SH-SY5Y (cell line): ENCODE measurements at regions not wholly inside any gene's neighbourhood (a gene's known extent, or its start where the extent isn't known, plus 50 kb on each side); places are given as distances from the start of the nearest gene placed in this dataset.

Experiments
- GATA2 ChIP-seq: IDR thresholded peaks from 2 replicates; pipeline ENCODE4 v1.6.1; 2011; ENCODE audit warnings: mild to moderate bottlenecking, low read depth, low read length
- GATA3 ChIP-seq: IDR thresholded peaks from 2 replicates; pipeline ENCODE4 v1.6.1; 2011; ENCODE audit warnings: low read depth, mild to moderate bottlenecking, low read length, moderate library complexity

- TF ChIP-seq GATA3 = no peak
- TF ChIP-seq GATA2 = peak; percentile 32; the same call in 1 of the 2 replicates
Measured at GRCh38 chr1:14507262-14507661, 91.2 kb upstream of the KAZN start.
